ENCODE measurements at regions not wholly inside any gene's neighbourhood (a gene's known extent, or its start where the extent isn't known, plus 50 kb on each side); places are given as distances from the start of the nearest gene placed in this dataset.

- TF ChIP-seq, protein P1, sequence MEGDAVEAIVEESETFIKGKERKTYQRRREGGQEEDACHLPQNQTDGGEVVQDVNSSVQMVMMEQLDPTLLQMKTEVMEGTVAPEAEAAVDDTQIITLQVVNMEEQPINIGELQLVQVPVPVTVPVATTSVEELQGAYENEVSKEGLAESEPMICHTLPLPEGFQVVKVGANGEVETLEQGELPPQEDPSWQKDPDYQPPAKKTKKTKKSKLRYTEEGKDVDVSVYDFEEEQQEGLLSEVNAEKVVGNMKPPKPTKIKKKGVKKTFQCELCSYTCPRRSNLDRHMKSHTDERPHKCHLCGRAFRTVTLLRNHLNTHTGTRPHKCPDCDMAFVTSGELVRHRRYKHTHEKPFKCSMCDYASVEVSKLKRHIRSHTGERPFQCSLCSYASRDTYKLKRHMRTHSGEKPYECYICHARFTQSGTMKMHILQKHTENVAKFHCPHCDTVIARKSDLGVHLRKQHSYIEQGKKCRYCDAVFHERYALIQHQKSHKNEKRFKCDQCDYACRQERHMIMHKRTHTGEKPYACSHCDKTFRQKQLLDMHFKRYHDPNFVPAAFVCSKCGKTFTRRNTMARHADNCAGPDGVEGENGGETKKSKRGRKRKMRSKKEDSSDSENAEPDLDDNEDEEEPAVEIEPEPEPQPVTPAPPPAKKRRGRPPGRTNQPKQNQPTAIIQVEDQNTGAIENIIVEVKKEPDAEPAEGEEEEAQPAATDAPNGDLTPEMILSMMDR (IDR thresholded peaks at IDR 0.05) = no peak
These were observed 214.5 kb upstream of the IGF1R start for GRCh38 chr15:98433856-98434255.

- TF ChIP-seq, protein P1 (IDR thresholded peaks at IDR 0.05) = no peak
These were observed 210.6 kb upstream of the IGF1R start for GRCh38 chr15:98437752-98438151.

- TF ChIP-seq, protein P1 (IDR thresholded peaks at IDR 0.05) = no peak
These were observed 210.0 kb upstream of the IGF1R start for GRCh38 chr15:98438326-98438725.

GRCh38 chr15:98438907-98439306 is 209.4 kb upstream of the IGF1R start:
- TF ChIP-seq, protein P1 (IDR thresholded peaks at IDR 0.05) = no peak

- TF ChIP-seq, protein P1 (IDR thresholded peaks at IDR 0.05) = no peak
These were observed 208.8 kb upstream of the IGF1R start for GRCh38 chr15:98439523-98439942.

GRCh38 chr15:98440917-98441316 is 207.4 kb upstream of the IGF1R start:
- TF ChIP-seq, protein P1 (IDR thresholded peaks at IDR 0.05) = no peak

DNA sequence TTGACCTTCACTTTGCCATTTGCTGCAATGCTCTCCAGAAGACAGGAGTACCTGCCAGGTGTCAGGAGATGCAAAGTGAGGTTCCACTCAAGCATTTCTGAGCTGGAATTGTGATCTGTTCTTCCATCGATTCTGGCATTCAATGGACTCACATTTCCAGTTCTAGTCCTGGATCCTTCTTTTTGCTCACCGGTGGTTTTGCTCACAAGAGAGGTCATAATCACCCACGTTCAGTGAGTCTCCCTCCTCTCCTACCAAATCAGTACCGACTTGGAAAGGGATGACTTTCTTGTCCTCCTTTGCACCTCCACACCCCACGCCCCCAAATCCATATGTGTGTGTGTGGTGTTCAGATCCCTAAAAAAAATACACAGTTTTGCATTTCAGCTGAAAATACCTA is 206.7 kb upstream of the IGF1R start:
- TF ChIP-seq, protein P1 (IDR thresholded peaks at IDR 0.05) = no peak

DNA sequence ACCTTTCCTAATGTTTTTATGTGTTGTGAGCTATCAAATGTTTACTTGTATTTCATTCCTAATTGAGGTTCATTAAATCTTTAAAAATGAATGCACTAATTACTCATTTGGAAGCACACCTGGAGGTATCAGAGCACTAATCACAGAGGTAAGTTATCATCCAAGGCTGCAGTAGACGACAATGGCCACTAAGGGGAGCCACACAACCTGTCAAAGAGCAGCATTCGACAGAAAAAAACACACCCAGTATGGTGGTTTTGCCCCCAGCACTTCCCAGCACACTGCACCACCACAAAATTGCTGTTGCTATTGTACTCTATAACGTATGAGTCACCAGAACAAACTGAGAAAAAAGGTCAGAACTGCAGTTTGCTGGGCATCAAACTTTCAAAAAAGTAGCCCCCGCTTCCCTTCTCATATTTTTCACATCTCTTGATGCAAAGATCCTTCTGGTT is 205.9 kb upstream of the IGF1R start:
- TF ChIP-seq, protein P1 (IDR thresholded peaks at IDR 0.05) = peak; percentile 91
